ENCODE measurements at regions not wholly inside any gene's neighbourhood (a gene's known extent, or its start where the extent isn't known, plus 50 kb on each side); places are given as distances from the start of the nearest gene placed in this dataset.

DNA sequence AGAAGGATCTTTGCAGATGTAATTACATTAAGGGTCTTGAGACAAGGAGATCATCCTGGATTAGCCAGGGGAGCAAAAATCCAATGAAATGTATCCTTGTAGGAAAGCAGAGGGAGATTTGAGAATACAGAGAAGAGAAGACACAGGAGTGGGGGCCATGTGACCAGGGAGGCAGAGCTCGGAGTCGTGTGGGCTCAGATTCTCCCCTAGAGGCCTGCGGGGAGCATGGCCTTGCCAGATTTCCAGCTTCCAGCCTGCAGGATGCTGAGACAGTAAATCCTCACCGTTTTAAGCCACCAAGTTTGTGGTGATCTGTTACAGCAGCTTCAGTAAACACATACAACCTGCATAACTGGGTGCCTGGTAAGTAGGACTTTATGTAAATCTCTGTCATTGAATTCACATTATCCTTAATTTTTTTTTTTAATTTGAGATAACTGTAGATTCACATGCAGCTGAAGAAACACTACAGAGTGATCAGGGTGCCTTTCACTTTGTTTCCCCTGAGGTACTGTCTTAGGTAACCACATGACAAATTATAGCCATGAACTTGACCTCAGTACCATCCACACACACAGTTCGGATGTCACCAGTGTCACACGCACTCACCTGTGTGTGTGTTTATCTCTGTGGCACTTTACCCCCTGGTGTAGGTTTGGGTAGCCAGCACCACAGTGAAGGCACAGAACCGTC is 138.4 kb upstream of the HDAC4 start:
- DNase-seq, result no peak

DNA sequence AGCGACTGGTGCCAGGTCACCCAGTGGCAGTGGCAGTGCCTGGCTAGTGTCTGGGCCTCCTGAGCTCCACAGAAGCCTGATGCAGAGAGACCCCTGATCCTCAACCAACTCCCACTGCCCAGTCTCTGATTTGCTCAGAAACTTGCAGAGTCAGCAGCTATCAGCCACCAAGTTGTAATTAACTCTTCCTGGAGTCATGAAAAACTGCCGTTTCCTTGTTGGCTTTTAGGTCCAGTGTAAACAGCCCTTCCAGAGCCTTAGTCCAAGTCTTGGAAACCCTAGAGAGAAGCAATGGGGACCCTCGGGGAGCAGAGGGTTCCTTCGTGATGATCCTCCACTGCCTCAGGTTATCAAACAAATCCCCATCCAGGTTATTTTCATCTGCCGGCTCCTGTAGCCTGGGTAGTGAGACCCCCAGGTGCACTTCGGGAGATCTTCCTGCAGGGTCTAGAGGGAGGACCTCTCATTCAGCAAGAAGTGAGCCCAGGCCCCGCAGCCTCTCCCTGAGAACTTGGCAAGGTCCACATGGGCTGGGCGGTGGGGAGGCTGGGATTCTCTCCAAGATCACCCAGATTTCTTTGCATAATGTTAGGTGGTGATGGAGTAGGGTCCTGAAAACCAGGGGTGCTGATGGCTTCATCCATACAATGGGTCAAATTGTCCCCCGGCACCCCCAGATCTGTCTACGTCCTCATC is 137.7 kb upstream of the HDAC4 start:
- no peak for DNase-seq

DNA sequence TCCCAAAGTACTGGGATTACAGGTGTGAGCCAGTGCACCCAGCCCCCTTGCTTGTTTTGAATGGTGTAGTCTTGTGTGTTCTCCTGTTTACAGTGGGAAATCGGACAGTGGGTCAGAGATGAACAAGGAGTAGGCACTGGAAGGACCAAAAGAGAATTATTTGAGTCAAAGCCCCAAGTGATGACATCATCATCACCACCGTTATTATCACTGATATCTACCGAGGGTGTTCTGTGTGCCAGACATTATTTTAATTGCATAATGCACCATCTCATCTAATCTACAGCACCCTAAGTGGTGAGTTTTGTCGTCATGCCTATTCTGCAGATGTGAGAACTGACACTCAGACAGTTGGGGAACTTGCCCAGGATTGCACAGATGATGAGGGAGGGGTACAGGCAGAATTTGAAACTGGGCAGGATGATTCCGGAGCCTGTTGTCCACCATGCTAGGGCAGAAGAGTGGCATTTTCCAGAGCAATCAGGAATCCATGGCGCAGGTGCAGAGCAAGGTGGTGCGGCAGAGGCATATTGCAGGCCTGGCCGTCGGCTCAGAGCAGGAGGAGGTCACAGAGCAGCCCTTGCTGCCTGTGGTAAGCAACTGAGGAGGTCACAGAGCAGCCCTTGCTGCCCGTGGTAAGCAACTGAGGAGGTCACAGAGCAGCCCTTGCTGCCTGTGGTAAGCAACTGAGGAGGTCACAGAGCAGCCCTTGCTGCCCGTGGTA is 137.0 kb upstream of the HDAC4 start:
- DNase-seq, result no peak

DNA sequence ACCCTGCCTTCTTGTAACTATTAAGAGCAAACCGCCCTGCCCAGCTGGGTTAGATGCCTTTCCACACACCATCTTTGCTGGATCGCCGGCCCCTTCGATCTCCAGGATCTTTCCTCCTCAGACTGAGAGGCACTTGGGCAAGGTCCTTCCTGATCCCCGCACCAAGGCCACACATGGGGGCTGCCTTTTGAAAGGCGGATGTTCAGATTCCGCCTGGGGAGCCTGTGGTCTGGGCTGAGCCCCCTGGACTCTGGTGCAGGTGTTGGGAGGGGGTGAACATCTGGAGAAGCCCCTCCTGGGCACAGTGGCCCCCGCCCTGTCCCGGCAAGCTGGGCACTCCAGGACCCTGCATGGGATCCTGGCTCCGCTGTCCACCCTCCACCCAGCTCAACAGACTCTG is 135.4 kb upstream of the HDAC4 start:
- no peak for DNase-seq

DNA sequence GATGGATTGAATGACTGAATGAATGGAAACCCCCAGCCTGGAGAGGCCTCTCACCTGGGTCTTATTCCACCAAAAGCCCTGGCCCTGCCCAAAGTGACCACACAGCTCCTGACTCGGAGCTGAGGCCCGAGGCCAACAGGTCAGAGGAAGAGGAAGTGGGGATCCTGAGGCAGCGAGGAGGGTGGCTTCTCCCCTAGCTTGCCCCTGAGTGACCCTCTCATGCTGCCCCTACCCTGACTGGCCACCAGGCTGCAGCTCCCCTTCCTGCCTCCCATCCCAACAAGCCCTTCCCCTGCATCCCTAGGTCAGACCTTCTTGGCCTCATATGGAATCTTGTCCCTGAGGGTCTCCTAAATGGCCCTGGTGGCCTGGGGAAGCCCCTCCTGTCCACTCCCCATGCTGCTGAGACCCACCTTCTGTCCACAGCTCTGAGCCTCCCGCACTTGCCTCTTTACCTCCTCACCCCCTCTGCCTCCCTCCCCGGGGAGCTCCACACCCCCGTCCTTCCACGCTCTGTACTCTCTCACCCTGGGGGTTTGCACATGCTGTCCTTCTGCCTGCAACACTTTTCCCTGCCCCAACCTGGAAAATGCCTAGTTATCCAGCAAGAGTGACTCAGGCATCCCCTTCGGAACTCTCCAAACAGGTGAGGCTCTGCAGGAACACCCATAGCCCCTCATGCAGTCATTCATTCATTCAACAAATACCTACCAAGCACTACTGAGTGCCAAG is 134.8 kb upstream of the HDAC4 start:
- peak in 1 of 2 donors; percentile 11 for DNase-seq

DNA sequence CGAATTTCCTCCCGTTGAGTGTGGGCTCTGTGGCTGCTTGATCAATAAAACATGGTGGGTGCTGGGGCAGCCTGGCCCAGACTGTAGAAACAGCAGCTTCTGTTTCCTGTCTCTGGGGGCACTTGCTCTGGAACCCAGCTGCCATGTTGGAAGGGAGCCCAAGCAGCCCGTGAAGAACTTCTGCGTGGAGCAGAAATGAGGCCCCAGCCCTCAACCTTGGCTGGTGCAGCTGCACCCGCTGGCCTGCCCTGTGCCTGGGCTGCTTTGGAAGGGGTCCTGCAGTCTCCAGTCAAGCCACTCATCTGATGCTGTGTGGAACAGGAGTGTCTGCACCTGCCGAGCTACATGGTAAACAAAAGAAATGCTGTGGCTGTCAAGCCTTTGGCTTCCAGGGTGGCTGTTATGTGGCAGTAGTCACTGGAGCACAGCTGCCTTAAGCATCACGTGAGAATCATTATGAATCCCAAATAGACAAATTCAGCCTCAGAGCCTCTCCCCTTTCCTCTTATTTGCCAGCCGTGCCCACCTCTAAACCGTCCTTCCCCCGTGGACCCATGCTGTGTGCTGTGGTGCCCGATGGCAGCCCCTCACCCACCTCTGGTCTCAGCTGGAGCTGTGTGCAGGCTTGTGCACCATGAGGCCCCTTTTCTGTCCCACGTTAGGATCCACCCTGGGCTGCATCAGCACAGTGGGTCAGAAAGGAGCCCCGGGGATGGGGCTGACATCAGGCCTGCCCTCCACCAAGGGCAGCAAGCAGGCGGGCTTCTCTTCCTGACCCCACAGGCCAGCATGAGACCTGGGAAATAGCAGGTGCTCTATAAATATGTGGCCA is 134.0 kb upstream of the HDAC4 start:
- no peak for DNase-seq

DNA sequence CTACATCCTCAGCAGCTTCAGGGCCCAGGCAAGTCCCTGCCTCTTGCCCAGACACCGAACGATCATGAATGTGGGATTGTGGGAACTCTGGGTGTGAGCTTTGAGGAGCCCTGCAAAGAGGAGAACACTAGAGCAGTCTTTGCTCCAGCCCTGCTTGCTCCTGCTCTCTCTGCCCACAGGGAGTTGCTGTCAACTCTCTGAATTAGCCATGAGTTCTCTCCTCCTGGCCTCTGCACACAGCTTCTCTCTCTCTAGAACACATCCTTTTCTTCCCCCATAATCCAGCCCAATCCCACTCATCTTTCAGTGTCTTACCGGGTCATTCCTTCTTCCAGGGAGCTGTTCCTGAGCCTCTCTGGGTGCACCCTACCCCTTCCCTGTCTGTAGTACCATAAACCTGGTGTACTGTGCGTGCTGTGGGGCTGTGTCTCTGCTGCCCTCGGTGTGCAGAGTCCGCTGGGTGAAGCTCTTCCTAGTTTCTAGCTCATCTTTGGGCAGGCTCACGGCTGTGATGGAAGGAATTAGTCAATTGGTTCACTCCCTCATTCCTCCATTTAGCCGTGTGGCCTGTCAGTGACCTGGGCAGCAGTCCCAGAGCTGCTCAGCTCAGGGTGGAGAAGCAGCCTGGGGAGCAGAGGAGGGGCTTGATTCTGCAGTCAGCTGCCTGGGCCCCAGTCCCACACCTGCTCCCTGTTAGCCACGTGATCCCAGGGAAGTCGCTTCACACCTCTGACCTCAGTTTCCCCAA is 132.9 kb upstream of the HDAC4 start:
- no peak for DNase-seq

DNA sequence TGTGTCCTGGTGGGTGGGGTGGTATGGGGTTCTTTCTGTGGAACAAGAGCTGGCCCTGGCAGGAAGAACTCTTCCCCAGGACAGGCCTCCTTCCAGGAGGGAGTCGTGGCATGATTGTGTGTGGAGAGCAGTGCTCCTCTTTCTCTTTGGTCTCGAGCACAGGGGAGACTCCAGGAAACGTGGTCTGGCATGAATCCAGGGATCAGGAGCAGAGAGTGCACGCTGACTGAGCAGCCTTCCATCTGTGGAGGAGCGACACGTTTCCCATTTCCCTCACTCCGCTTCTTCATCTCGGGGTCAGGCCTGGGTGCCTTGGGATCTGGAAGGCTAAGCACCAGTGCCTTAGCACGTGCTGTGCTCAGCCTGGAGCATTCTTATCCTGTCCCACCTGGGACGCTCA is 132.0 kb upstream of the HDAC4 start:
- no peak for DNase-seq

DNA sequence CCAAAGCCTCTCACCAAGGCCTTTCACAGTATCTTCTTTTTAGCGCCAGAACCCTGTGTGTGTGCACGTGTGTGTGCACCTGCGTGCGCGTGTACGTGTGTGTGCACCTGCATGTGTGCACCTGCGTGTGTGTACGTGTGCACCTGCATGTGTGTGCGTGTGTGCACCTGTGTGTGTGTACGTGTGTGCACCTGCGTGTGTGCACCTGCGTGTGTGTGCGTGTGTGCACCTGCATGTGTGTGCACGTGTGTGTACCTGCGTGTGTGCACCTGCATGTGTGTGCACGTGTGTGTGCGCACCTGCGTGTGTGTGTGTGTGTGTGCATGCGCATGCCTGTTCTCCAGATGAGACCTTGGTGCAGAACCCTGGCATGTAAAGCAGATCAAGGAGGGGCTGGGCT is 131.4 kb upstream of the HDAC4 start:
- no peak for DNase-seq

DNA sequence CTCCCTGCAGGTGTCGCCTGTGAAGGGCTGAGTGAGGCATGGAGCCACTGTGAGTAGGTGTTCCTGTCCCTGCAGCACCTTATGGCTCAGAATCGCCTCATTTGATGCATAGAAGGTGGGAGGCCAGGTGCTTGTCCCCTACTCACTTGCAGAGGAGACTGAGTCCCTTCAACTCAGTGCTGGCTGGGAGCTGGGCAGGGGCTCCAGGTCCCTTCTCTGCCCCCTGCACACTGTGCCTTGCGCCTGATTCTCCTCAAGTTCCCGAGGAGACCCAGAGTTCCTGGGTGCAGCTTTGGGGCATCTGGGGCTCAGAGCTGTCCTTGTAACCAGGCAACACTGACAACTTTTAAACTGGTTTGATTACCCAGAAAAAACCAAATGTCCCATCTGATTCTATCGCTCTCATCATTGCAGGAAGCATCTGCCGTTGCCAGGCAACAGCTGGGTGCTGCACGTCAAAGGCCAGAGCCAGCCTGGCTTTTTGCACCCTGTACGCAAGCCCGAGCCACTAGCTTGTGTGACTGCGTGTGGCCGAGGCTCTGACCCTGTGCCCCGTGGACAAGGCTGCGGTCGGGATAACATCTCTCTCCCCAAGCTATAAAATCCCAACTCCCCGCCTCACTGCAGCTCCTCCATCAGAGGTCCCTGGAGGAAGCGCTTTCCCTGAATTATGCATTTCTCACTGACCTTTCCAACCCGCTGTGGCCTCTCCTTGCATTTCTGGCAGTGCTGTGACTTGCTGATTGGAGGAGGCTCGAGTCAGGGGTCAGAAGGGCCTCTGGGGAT is 130.8 kb upstream of the HDAC4 start:
- no peak for DNase-seq

DNA sequence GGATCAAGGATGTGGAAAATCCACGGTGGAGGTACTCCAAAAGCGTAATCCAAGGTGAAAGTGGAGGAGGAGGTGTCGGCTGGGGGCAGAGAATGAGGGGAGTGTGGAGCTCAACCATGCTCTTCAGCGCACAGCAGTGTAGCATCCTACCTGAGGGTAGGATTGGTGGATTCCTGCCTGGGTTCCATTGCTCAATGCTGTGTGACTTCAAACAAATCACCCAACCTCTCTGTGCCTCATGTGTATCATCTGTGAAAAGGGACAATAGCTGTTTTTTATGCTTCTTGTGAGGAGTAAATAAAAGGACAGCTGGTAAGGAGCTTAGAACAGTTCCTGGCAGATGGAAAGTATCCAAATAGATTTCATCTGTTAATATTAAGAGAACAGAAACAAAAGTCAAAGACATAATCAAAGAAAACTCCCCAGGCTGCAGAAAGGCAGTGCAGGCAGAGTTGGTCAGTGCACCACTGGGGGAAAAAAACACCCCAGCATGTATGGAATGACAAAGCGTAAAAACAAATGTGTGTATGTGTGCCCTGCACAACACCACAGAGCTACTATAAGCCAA is 130.0 kb upstream of the HDAC4 start:
- no peak for DNase-seq

DNA sequence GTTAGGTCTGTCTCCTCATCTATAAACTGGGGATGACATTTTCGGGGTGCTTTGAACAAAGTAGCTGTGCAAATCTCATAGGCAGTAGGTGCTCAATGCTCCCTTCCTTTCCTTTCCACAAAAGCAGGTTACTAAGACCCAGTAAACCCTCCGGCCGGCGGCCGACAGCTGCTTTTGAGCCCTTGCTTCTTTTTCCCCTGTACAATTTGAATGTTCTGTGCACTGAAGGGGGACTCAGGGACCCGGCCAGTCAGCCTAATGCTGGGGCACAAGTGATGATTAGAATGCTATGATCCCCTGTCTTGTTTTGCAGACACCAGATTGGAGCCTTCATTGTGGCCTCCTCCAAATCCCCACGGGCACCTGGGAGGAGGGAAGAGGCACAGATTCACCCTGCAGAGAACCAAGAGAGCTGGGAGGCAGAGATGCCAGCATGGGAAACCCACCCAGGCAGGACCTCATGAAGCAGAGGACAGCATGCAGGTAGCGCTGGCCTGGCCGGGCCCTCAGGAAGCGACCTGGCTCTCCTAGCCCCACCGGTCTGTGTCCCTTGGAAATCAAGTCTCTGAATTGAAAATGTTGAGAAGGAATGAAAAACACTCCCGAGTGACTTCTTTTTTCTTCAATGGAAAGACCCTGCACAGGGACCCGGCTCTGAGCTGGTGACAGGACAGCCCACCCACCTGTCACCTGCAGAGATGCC is 128.6 kb upstream of the HDAC4 start:
- DNase-seq, result no peak

DNA sequence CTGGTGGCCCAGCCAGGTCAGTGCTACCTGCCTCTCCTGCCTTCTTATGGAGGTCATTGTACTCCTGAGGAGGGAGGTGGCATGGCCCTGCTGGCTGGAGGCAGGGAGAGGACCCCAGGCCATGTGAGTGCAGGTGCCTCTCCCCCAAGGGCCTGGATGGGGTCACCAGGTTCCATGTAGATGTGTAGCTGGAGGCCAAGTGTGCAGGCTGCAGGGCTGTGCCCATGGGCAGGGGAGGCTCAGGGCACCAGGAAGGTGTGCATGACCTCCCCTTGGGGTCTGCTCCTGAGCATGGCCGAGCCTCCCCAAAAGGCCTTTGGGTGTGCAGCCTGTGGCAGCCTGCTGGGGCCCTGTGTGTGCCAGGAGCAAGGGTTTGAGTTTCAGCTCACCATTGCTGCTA is 128.1 kb upstream of the HDAC4 start:
- no peak for DNase-seq

DNA sequence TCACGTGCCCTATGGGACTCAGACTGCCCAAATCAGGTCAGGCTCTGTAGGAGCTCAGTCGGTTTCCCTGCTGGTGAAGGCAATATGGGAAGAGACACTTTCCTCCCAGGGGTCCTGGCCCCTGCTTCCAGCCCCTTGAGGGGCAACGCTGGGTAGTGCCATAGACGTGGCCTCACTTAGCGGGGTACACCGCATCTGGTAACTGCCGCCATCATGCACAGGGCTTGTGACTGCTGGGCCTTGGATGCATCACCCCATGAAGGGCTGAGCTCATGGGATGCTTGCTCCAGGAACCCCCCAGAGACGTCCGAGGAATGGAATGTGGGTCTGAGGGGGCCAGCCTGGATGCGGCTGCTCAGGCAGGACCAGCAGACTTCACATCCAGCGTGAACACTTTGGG is 127.3 kb upstream of the HDAC4 start:
- no peak for DNase-seq

DNA sequence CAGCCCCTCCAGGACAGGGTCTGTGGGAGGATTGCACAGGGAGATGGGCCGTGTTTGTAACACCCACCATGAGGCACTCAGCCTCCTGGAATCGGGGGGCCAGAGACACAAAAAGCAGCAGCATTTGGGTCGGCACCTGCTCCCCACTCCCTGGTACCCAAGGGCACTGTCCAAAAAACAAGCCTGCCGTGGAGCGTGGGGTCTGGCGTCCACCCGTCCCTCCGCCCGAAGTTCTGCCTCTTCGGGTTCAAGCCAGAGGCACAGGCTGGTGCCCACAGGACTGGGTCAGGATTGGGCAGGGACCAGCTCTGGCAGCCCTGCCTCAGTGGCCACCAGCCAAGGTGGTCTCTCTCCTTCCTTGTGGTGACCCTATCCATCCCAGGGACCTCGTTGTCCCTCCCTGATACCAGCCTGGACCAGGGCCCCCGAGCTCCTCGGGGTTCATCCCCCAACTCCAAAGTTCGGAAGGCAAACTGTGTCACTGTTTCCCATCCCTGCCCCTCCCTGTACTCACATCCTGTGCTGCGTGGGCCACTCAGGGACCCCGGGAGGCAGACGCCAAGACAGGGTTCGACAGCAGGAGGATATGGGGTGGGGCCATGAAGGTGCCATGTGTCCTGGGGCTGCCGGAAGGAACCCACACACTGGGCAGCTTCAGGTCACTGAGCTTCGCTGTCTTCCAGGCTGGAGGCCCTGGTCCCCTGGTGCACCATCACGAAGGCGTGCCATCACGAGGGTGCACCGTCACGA is 126.0 kb upstream of the HDAC4 start:
- no peak for DNase-seq

DNA sequence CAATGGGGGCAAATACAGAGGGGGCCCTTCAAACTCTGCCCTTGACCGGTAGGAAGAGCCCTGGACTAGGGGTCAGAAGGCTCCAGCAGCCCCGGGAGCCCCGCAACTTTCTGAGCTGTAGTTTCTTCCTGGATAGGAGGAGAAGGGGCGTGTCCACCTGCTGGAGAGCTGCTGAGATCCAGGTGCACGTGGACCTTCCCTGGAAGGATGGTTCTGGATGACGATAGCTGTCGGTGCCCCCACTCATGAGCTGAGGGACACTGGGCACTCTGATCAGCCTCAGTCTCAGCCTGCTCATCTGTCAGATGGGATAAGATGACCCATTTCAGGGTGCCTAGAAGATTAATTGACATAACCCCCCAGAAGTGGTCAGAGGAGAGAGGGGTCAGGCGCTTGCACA is 125.2 kb upstream of the HDAC4 start:
- DNase-seq, result no peak

DNA sequence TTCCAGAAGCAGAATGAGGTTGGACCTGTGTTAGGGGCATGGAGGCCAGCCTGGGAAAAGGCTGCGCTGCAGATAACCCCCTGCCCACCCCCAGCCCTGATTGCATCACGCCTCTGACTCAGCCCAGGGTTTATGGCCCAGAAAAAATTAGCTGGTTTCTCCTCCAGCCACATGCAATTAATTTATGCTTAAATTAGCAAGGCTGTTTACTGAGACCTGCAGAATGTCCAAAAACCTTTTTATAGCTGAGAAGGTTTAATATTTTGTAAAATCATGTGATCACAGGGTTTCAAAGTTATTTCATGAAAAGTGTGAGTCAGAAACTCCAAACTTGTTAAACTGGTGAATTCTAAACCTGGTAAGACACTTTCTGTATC is 123.1 kb upstream of the HDAC4 start:
- no peak for DNase-seq

DNA sequence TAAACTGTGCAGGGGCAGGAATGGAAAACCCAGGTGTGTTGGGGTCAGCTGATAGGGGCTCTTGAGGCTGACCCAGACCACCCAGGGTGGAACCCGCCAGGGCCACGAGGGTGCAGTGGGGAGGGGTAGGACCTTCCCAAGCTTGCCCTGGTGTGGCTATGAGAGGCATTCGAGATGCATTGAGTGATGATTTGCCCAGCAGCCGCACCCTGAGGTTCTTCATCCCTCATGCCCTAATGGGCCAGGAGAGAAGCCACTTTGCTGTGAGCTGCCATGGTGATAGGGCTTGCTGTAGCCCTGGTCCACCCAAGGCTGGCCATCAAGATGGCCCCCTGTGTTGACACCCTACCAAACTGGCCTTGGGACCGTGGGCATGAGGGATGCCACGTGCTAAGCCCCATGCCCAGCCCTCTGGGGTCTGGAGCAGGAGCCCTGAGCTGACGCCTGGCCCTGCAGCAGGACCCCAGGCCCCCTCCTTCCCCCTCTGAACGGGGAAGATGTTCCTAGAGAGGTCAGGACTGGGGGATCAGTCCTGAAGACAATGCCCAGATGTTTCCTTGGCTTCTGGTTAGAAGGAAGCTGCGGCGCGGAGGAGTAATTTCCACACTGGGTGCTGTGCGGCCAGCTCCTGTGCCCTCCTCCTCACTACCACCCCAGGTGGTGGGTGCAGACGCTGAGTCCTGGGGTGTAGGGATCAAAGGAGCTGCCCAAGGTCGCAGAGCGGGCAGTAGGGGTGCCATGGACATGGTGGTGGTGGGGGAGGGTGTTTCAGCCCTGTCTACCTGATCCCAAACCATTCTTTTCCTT is 122.5 kb upstream of the HDAC4 start:
- no peak for DNase-seq
